GM19023 (cell line): ENCODE measurements at regions not wholly inside any gene's neighbourhood (a gene's known extent, or its start where the extent isn't known, plus 50 kb on each side); places are given as distances from the start of the nearest gene placed in this dataset.
"Not testable (repeated sequence)": the region's sequence is repeated elsewhere in the genome, so short reads cannot be mapped to it uniquely, and the experiment has no call there.

Source experiments
- ATAC-seq: cut with Tn5 transposase; IDR thresholded peaks from one replicate; pipeline ENCODE4 v1.9.1; 2021; ENCODE audit warnings: mild to moderate bottlenecking, moderate library complexity; ENCODE audit not compliant: unreplicated experiment

DNA sequence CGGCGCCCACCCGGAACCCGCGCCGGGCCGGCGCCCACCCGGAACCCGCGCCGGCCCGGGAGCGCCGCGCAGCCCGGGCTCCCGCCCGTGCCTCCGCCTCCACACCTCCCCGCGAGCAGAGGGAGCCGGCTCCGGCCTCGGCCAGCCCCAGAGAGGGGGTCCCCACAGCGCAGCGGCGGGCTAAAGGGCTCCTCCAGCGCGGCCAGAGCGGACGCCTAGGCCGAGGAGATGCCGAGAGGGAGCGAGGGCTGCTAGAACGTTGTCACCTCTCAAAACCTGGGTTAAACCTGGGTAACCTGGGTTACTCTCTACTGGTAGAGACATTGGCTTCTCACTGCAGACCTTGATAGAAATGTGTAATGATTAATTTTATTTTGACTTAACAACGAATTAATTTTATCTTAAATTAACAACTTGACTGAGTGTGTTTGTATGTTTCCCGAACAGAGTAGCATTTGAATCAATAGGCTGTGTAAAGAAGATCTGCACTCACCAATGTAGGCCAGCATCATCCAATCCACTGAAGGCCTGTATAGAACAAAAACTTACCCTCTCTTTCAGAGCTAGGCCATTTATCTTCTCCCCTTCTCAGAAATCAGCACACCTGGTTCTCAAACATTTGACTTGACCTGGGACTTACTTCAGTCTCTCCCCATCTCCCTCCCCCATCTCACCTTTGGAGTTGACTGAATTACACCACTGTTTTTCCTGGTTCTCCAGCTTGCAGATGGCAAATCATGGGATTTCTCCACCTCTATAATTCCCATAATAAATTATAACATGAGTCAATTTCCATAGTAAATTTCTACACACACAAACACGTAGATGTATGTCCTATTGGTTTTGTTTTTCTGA is 242.7 kb downstream of the ASXL3 start:
- no peak for ATAC-seq

GRCh38 chr18:33819692-33820343 is 241.8 kb downstream of the ASXL3 start:
- not testable (repeated sequence) for ATAC-seq

DNA sequence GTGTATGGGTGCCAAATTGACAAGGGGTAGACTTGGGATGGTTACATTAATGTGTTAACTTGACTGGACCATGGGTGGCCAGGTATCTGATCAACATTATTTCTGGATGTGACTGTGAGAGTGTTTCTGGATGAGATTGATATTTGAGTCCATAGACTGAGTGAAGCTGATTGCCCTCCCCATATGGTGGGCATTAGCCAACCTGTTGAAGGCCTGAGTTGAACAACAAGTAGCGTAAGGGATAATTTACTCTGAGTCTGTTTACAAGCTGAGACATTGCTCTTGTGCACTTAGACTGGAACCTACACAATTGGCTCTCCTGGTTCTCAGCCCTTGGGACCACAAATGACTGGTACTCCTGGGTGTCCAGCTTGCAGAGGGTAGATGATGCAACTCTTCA is 240.1 kb downstream of the ASXL3 start:
- no peak for ATAC-seq

DNA sequence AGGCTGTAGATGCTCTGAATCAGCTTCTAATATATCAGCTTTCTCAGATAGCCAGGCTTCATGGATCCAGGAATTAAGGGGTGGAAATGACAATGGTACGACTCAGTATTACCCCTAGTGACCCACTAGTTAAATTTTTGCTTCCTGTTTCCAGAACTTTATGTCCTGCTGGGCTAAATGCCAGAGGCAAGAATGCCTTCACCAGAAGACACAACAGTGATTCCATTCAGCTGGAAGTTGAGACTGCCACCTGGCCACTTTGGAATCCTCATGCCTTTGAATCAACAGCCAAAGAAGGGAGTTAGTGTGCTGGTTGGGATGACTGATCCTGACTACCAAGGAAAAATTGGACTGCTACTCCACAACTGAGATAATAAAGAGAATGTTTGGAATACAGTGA is 239.1 kb downstream of the ASXL3 start:
- no peak for ATAC-seq

GRCh38 chr18:33814546-33814945 is 236.5 kb downstream of the ASXL3 start:
- ATAC-seq: no peak

DNA sequence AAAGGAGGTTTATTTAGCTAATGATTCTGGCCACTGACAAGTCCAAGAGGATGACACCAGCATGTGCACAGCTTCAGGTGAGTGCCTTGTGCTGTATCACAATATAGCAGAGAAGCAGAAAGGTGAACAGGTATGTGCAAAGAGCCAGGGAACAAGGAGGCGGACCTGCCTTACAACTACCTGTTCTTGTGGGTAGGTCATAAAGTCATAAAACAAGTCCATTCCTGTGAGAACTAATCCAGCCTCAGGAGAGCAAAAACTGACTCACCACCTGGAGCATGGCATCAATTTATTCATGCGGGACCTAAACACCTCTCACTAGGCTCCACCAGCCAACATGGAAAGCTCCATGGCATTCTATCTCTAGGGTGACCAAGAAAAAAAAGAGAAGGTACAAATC is 234.2 kb downstream of the ASXL3 start:
- ATAC-seq: no peak

DNA sequence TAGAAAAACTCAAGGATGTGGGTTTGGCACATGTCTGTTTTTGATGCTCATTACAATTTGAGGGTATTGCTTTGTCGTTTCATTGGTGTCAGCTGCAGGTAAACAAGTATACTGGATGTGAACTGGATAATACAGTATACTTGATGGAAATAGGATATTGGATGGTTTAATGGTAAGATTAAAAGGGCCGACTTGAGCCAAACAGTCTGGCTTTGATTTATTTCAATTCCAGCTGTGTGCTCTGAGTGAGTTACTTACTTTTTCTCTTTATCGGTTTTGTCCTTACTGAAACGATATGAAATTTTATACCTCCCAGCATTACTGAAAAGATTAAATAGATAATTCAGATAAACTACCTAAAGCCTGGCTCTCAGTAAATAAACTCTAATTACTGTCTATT is 227.6 kb downstream of the ASXL3 start:
- no peak for ATAC-seq

- ATAC-seq: no peak
These were observed 226.2 kb downstream of the ASXL3 start for GRCh38 chr18:33804258-33804657.

DNA sequence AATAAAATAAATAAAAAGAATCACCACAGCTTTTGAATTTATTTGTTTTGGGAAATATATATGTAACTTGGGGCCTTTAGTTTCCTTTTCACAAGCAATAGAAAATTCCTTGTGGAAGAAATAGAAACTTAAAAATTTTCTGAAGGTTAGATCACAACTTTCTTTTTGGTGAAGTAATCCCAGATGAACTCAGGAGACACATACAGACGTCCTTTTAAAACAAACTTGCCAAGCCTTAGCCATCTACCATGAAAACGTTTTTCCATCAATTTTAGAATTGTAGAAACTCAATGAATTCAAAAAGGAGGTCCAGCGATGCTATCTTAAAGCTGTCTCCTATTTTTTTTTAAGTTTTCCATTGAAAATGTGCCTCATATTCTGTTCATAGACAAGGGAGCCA is 225.6 kb downstream of the ASXL3 start:
- no peak for ATAC-seq

GRCh38 chr18:33802955-33803354 is 224.9 kb downstream of the ASXL3 start:
- no peak for ATAC-seq
